HAP-1 (cell line): ENCODE measurements at regions not wholly inside any gene's neighbourhood (a gene's known extent, or its start where the extent isn't known, plus 50 kb on each side); places are given as distances from the start of the nearest gene placed in this dataset.
A peak's percentile ranks its signal among the peaks of the same experiment; 100 is the strongest.

Experiments
- DNase-seq, 2 experiments: peaks; one replicate each; pipeline ENCODE4 v3.0.0-alpha.2; 2016 to 2020; ENCODE audit warnings: low spot score in 2 of 2
- H3K27me3 ChIP-seq: fragments of 250-450 bp; sonication (Bioruptor Pico); 2 replicates; pipeline ENCODE4 v1.5.1; 2020; ENCODE audit warnings: low read depth, mild to moderate bottlenecking, moderate library complexity
- H3K36me3 ChIP-seq: fragments of 250-450 bp; sonication (Bioruptor Pico); replicated peaks from 2 replicates; pipeline ENCODE4 v1.5.1; 2020; ENCODE audit warnings: mild to moderate bottlenecking
- H3K4me1 ChIP-seq: fragments of 250-450 bp; sonication (Bioruptor Pico); 2 replicates; pipeline ENCODE4 v1.5.1; 2020; ENCODE audit warnings: mild to moderate bottlenecking
- H3K4me3 ChIP-seq: fragments of 250-450 bp; sonication (Bioruptor Pico); 2 replicates; pipeline ENCODE4 v1.5.1; 2020; ENCODE audit warnings: mild to moderate bottlenecking, moderate library complexity
- H3K9me3 ChIP-seq: fragments of 250-450 bp; sonication (Bioruptor Pico); 2 replicates; pipeline ENCODE4 v1.5.1; 2020; ENCODE audit warnings: mild to moderate bottlenecking, moderate library complexity
- in situ Hi-C: fragments of 300-500 bp; cut with MboI; formaldehyde crosslinking; loops from 3 replicates; pipeline ENCODE4 v1.14.3; 2020; ENCODE audit warnings: low sequenced_read_pairs, inconsistent platforms, mixed read lengths

DNA sequence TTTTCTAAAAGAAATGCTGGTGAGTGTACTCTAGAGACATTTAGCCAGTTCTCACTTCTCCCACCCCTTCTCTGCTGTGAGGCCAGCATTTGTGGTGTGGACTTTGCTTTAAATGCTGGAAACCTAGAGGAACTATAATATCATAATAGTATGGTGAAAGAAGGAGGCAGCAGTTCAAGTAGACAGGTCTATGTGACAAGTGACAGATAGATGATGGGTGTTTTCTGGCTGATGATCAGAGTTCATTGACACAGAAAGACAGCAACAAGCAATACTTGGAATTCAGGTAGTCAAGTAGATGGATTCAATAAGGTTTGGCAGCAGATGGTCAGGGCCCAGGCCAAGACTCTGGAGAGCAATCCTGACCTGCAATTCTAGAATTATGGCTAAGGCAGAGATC is 317.5 kb downstream of the PCDH7 start:
- in situ Hi-C loops = no loop called here
- Histone ChIP-seq H3K4me1 (peaks cover under 1% of the 10 kb centered on the region), H3K9me3 (no peaks in the 10 kb centered on the region), H3K36me3 (no peaks in the 10 kb centered on the region), H3K27me3 (peaks cover 9% of the 10 kb centered on the region), H3K4me3 (no peak overlapping the region)
- DNase-seq = no peak

DNA sequence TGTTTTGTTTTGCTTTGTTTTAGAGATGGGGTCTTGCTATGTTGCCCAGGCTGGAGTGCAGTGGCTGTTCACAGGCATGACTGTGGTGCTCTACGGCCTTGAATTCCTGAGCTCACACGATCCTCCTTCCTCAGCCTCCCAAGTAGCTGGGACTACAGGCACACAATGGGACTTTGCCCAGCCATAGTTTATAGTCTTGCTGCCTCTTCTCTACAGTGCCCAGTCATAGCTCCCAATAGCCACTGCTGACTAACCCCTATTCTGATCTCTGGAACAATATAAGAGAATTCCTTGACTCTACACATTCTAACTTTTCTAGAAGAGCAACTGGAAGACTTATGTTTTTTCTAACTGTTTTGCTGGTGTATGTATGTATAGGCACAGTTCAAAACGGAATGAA is 319.2 kb downstream of the PCDH7 start:
- H3K36me3 ChIP-seq = no peaks in the 10 kb centered on the region
- DNase-seq = no peak
- H3K4me1 ChIP-seq = peaks cover 14% of the 10 kb centered on the region
- H3K4me3 ChIP-seq = no peak overlapping the region
- in situ Hi-C loops = no loop called here
- peaks cover 6% of the 10 kb centered on the region; the same call in 1 of the 2 replicates for H3K27me3 ChIP-seq
- H3K9me3 ChIP-seq = no peaks in the 10 kb centered on the region

DNA sequence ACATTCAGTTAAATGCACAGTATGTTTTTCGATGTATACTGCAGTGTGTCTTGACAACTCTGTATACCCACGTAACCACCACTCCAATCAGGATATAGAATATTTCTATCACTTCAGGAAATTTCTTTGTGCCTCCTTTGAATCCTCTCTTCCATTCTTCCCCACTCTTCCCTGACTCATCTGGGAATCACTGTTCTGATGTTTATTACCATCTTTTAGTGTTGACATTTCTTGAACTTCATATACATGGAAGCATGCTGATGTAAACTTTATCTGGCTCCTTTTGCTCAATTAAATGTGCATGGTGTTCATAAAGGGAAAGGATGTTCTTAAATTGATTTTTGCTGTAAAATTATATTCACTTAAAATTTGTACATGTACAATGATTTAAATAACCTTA is 319.9 kb downstream of the PCDH7 start:
- Histone ChIP-seq H3K36me3 (no peaks in the 10 kb centered on the region), H3K4me3 (no peak overlapping the region), H3K4me1 (peaks cover 15% of the 10 kb centered on the region), H3K9me3 (no peaks in the 10 kb centered on the region), H3K27me3 (peaks cover 6% of the 10 kb centered on the region; the same call in 1 of the 2 replicates)
- DNase-seq = no peak
- in situ Hi-C loops = loop anchor here (5.0 kb wide), 1 partner anchor 318 kb away; the partner anchor contains the start of gene PCDH7

DNA sequence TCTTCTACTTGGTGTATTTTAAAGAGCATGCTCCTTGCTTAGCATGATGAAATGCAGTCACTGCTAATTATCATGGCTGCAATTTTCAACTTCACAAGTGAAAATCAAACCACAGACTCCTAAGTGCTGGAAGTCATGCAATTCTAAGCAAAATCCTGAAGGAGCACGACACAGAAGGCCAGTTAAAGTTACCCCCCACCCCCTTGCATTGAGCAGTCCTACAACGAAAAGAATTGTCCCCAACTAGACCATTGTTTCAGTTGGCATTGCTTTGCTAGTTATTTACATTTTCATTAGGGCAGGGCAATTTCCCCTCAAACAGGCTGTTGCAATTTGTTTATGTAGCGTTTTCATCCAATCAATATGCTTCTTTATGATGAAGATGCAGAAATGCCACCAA is 321.2 kb downstream of the PCDH7 start:
- H3K4me3 ChIP-seq = no peak overlapping the region
- H3K36me3 ChIP-seq = no peaks in the 10 kb centered on the region
- H3K27me3 ChIP-seq = peaks cover 6% of the 10 kb centered on the region; the same call in 1 of the 2 replicates
- no peaks in the 10 kb centered on the region for H3K9me3 ChIP-seq
- DNase-seq = no peak
- peaks cover 15% of the 10 kb centered on the region for H3K4me1 ChIP-seq
- in situ Hi-C loops = loop anchor here (5.0 kb wide), 1 partner anchor 319 kb away; the partner anchor contains the start of gene PCDH7

DNA sequence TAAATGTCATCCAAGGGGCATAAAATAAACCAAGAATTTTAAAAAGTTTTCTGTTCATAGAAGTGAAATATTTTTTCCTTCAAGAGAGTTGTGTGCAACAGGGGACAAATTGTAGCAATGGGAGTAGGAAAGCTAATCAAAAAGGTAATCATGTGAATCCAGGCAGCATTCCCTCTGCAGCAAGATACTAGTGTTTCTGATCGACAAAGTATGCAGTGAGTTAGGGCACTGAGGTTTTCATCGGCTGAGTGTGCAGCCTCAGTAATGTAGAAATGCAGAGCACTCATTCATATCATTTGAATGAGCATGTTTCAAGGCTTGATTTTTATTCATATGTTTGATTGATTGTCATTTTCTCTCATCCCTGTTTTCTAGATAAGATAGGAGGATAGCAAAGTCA is 321.7 kb downstream of the PCDH7 start:
- Histone ChIP-seq H3K4me3 (no peak overlapping the region), H3K36me3 (no peaks in the 10 kb centered on the region), H3K4me1 (peaks cover 15% of the 10 kb centered on the region), H3K9me3 (no peaks in the 10 kb centered on the region), H3K27me3 (peaks cover 2% of the 10 kb centered on the region; the same call in 1 of the 2 replicates)
- in situ Hi-C loops = loop anchor here (5.0 kb wide), 1 partner anchor 320 kb away; the partner anchor contains the start of gene PCDH7
- DNase-seq = no peak

DNA sequence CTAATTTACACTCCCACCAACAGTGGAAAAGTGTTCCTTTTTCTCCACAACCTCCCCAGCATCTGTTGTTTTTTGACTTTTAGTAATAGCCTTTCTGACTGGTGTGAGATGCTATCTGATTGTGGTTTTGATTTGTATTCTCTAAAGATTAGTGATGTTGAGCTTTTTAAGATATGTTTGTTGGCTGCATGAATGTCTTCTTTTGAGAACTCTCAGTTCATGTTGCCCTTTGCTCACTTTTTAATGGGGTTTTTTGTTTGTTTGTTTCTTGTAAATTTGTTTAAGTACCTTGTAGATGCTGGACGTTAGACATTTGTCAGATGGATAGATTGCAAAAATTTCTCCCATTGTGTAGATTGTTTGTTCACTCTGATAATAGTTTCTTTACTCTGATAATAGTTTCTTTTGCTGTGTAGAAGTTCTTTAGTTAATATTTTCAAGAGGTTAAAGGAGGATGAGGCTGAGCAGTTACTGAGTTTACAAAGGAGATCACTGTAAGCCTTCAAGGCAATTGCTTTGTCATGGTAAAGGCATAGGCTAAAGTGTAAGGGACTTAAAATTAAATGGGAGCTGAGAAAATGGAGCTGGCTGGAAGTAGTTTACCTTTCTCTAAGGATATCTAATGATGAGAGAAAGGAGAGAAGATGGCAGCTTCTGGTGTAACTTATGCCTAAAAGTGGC is 323.4 kb downstream of the PCDH7 start:
- in situ Hi-C loops = loop anchor here (5.0 kb wide), 1 partner anchor 321 kb away; the partner anchor contains the start of gene PCDH7
- peaks cover 15% of the 10 kb centered on the region for H3K4me1 ChIP-seq
- no peak overlapping the region for H3K4me3 ChIP-seq
- no peaks in the 10 kb centered on the region for H3K36me3 ChIP-seq
- peaks cover 2% of the 10 kb centered on the region; the same call in 1 of the 2 replicates for H3K27me3 ChIP-seq
- no peaks in the 10 kb centered on the region for H3K9me3 ChIP-seq
- peak; percentile 25 to 98 for DNase-seq

DNA sequence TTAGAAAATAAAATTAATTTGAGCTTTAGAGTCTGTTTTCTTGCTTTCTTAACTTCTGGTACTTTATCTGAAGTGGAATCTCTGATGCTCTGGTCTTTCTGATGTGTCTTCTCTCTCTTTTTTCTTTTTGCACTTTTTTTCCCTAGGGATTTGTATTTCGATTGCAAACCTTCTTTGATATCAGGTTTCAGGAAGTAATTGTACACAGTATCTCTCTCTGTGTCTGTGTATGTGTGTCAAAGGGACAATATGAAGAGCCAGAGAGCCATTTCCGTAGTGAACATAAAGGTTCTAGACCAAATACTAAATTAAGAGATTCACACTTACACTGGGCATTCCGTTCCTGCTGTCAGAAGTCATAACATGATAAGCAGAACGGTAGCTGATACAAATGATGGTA is 325.0 kb downstream of the PCDH7 start:
- Histone ChIP-seq H3K4me3 (no peak overlapping the region), H3K9me3 (no peaks in the 10 kb centered on the region), H3K4me1 (peaks cover 15% of the 10 kb centered on the region), H3K27me3 (peaks cover 2% of the 10 kb centered on the region; the same call in 1 of the 2 replicates), H3K36me3 (no peaks in the 10 kb centered on the region)
- in situ Hi-C loops = no loop called here
- DNase-seq = no peak

DNA sequence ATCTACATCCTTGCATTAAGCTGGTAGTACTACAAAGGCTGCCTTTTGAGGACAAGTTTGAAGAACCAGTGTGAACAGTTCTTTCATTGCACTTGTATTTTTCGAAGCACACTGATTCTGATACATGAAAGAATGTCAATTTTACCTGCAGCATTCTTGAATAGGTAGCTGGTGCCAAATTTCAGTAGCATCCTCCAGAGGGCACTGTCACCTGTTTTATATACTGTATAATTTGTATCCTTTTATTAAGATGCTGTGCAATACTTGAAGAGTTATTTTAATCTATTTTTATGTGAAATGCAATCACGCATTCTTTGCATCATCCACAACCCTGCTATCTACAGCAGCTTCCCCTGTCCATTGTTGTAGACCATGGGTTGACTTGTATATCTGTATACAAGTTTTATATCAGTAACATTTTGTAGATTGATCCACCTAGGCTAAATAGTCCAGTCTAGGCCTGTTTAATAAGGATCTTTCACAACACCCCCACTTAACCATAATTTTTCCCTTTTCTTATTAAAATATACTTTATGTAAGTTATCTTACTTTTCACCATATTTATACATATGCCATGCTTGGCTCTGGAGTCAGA is 325.7 kb downstream of the PCDH7 start:
- no peak overlapping the region for H3K4me3 ChIP-seq
- DNase-seq = peak; percentile 37 to 43
- H3K9me3 ChIP-seq = no peaks in the 10 kb centered on the region
- H3K36me3 ChIP-seq = no peaks in the 10 kb centered on the region
- in situ Hi-C loops = no loop called here
- peaks cover 4% of the 10 kb centered on the region for H3K27me3 ChIP-seq
- H3K4me1 ChIP-seq = peaks cover 15% of the 10 kb centered on the region

DNA sequence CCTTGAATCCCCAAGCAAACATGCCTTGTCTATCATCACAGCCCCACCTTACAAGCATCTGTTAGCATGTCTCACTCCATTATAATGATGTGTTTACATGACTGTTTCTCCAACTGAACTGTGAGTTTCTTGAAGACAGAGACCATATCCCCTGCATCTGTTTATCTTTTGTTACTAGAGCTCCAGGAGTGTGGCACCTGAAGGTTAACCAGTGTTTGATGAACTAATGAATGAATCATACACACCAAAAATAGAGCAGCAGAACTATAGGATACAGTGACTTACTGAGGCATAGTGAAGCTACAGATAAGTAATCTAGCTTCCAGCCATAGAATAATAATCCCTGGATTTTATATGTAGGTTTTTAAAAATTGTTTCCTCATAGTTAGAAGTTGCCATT is 331.0 kb downstream of the PCDH7 start:
- H3K36me3 ChIP-seq = no peaks in the 10 kb centered on the region
- H3K9me3 ChIP-seq = no peaks in the 10 kb centered on the region
- H3K27me3 ChIP-seq = peaks cover 20% of the 10 kb centered on the region
- no peaks in the 10 kb centered on the region for H3K4me1 ChIP-seq
- in situ Hi-C loops = no loop called here
- DNase-seq = no peak
- H3K4me3 ChIP-seq = no peak overlapping the region

DNA sequence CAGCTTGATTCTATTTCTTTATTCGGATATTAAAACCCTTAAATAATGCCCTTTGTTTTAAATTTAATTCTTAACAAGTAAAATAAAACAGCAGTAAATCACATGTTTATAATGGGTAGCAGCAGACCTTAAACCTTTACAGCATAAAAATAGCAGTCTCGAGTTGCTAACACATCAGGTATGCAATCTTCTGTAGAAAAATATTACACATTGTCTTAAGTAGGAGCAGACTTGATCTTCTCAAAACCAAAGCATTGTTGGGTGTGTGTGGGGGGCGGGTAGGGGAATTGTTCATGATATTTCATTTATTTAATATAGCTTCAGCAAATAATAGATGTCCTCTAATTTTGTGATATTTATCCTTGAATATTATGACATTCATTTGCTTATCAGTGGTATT is 331.4 kb downstream of the PCDH7 start:
- in situ Hi-C loops = no loop called here
- no peak for DNase-seq
- H3K9me3 ChIP-seq = no peaks in the 10 kb centered on the region
- peaks cover 20% of the 10 kb centered on the region for H3K27me3 ChIP-seq
- H3K36me3 ChIP-seq = no peaks in the 10 kb centered on the region
- no peaks in the 10 kb centered on the region for H3K4me1 ChIP-seq
- H3K4me3 ChIP-seq = no peak overlapping the region

DNA sequence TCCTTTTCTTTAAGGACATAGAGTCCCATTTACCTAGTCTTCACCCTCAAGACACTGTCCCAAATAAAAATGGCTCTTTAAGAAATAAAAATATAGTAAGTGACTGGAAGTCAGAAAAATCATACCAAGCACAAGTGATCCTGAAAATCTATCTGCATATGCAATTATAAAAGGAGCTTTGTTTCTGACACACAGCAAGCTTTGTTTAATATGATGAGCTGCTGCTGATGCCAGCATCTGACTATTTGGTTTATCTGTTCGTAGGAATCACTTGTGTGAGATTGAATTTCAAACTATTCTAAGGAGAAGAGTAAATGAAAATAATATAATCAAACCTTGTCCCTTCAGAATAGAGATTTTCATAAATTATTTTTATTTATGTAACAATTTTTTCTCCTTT is 332.4 kb downstream of the PCDH7 start:
- H3K27me3 ChIP-seq = peaks cover 20% of the 10 kb centered on the region
- H3K9me3 ChIP-seq = no peaks in the 10 kb centered on the region
- in situ Hi-C loops = no loop called here
- DNase-seq = no peak
- H3K36me3 ChIP-seq = no peaks in the 10 kb centered on the region
- no peak overlapping the region for H3K4me3 ChIP-seq
- no peaks in the 10 kb centered on the region for H3K4me1 ChIP-seq

DNA sequence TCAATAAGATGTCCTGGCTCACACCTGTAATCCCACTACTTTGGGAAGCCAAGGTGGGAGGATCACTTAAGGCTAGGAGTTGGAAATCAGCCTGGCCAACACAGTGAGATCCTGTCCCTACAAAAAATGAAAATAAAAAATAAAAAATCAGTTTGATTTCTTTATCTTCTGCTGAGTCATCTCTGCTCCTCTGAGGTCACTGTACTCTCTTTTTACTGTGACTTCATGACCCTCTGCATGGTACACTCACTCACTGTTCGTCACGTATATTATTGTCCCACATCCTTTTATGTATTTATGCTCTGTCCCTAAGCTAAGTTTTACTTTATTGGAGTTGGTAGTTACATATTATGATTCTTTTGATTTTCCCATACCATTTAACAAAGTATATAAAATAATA is 333.3 kb downstream of the PCDH7 start:
- no peak overlapping the region for H3K4me3 ChIP-seq
- H3K4me1 ChIP-seq = no peaks in the 10 kb centered on the region
- H3K9me3 ChIP-seq = no peaks in the 10 kb centered on the region
- in situ Hi-C loops = no loop called here
- H3K36me3 ChIP-seq = no peaks in the 10 kb centered on the region
- H3K27me3 ChIP-seq = peaks cover 20% of the 10 kb centered on the region
- DNase-seq = no peak

DNA sequence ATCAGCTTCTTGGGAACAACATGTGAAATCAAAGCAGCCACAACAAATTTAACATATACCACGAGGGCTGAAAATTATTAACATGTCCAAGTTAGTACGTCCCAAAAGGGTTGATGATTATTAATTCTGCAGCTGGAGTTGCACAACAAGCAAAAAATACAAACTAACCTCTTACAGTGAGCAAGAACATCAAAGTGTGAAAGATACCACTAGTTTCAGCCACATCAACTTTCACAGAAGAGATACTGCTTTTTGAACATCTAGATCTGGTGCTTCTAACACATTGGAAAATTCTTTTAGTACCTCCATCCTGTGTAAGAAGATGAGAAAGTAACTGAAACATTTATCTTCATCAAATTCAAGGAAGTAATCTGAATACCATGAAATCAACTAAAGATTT is 334.1 kb downstream of the PCDH7 start:
- Histone ChIP-seq H3K4me3 (no peak overlapping the region), H3K27me3 (peaks cover 20% of the 10 kb centered on the region), H3K36me3 (no peaks in the 10 kb centered on the region), H3K9me3 (no peaks in the 10 kb centered on the region), H3K4me1 (no peaks in the 10 kb centered on the region; the same call in 1 of the 2 replicates)
- DNase-seq = no peak
- in situ Hi-C loops = no loop called here

DNA sequence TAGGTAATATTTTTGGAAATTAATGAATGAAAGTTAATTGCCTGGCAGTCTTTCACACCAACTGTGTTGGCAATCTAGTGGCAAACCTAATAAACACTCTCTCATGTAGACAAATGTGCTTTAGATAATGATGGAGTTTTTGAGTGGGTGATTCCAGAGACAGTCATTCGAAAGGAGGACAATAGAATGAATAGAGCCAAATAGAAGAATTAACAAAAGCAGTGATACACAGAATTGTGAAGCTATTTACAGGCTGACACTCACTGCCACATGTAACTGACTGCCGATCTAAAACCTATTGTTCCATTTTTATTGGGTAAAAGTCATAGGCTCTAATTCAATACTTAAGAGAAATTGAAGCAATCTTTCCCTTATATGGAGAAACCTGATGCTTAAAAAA is 338.5 kb downstream of the PCDH7 start:
- H3K36me3 ChIP-seq = no peaks in the 10 kb centered on the region
- peak in 1 of 2 experiments; percentile 58 for DNase-seq
- no peak overlapping the region for H3K4me3 ChIP-seq
- no peaks in the 10 kb centered on the region; the same call in 1 of the 2 replicates for H3K4me1 ChIP-seq
- in situ Hi-C loops = no loop called here
- no peaks in the 10 kb centered on the region; the same call in none of the 2 replicates for H3K27me3 ChIP-seq
- H3K9me3 ChIP-seq = no peaks in the 10 kb centered on the region
